HAP-1 (cell line): ENCODE measurements at regions not wholly inside any gene's neighbourhood (a gene's known extent, or its start where the extent isn't known, plus 50 kb on each side); places are given as distances from the start of the nearest gene placed in this dataset.

ENCODE experiments used
- DNase-seq, 2 experiments: peaks; one replicate each; pipeline ENCODE4 v3.0.0-alpha.2; 2016 to 2020; ENCODE audit warnings: low spot score in 2 of 2
- H3K27me3 ChIP-seq: fragments of 250-450 bp; sonication (Bioruptor Pico); 2 replicates; pipeline ENCODE4 v1.5.1; 2020; ENCODE audit warnings: low read depth, mild to moderate bottlenecking, moderate library complexity
- H3K36me3 ChIP-seq: fragments of 250-450 bp; sonication (Bioruptor Pico); replicated peaks from 2 replicates; pipeline ENCODE4 v1.5.1; 2020; ENCODE audit warnings: mild to moderate bottlenecking
- H3K4me1 ChIP-seq: fragments of 250-450 bp; sonication (Bioruptor Pico); 2 replicates; pipeline ENCODE4 v1.5.1; 2020; ENCODE audit warnings: mild to moderate bottlenecking
- H3K4me3 ChIP-seq: fragments of 250-450 bp; sonication (Bioruptor Pico); 2 replicates; pipeline ENCODE4 v1.5.1; 2020; ENCODE audit warnings: mild to moderate bottlenecking, moderate library complexity
- H3K9me3 ChIP-seq: fragments of 250-450 bp; sonication (Bioruptor Pico); 2 replicates; pipeline ENCODE4 v1.5.1; 2020; ENCODE audit warnings: mild to moderate bottlenecking, moderate library complexity
- in situ Hi-C: fragments of 300-500 bp; cut with MboI; formaldehyde crosslinking; loops from 3 replicates; pipeline ENCODE4 v1.14.3; 2020; ENCODE audit warnings: low sequenced_read_pairs, inconsistent platforms, mixed read lengths

- no peak for DNase-seq
- Histone ChIP-seq H3K4me1 (no peaks in the 10 kb centered on the region), H3K27me3 (no peaks in the 10 kb centered on the region), H3K4me3 (no peak overlapping the region), H3K36me3 (no peaks in the 10 kb centered on the region), H3K9me3 (no peaks in the 10 kb centered on the region; the same call in 1 of the 2 replicates)
- in situ Hi-C loops, result no loop called here
Measured at GRCh38 chr9:11735391-11735790, 957.8 kb upstream of the TYRP1 start.

- in situ Hi-C loops, result no loop called here
Measured at GRCh38 chr9:11742471-11742870, 950.7 kb upstream of the TYRP1 start.

GRCh38 chr9:11743356-11743755 is 949.8 kb upstream of the TYRP1 start:
- in situ Hi-C loops, result no loop called here
- Histone ChIP-seq H3K36me3 (no peaks in the 10 kb centered on the region), H3K9me3 (no peaks in the 10 kb centered on the region)

More at GRCh38 chr9:11742471-11742870, 950.7 kb upstream of the TYRP1 start:
- no peak overlapping the region for H3K4me3 ChIP-seq
- H3K4me1 ChIP-seq, result peaks cover 18% of the 10 kb centered on the region
- no peaks in the 10 kb centered on the region for H3K9me3 ChIP-seq
- peak; percentile 23 to 97 for DNase-seq
- no peaks in the 10 kb centered on the region for H3K36me3 ChIP-seq
- no peaks in the 10 kb centered on the region for H3K27me3 ChIP-seq

GRCh38 chr9:11749396-11749795 is 943.8 kb upstream of the TYRP1 start:
- H3K27me3 ChIP-seq, result no peaks in the 10 kb centered on the region
- H3K4me3 ChIP-seq, result no peak overlapping the region
- no peak for DNase-seq
- no peaks in the 10 kb centered on the region for H3K36me3 ChIP-seq
- in situ Hi-C loops, result no loop called here
- no peaks in the 10 kb centered on the region for H3K9me3 ChIP-seq
- H3K4me1 ChIP-seq, result no peaks in the 10 kb centered on the region

More at GRCh38 chr9:11743356-11743755, 949.8 kb upstream of the TYRP1 start:
- H3K27me3 ChIP-seq, result no peaks in the 10 kb centered on the region
- no peak overlapping the region for H3K4me3 ChIP-seq
- H3K4me1 ChIP-seq, result peaks cover 18% of the 10 kb centered on the region
- peak; percentile 64 to 72 for DNase-seq

- no peaks in the 10 kb centered on the region for H3K36me3 ChIP-seq
- H3K4me3 ChIP-seq, result no peak overlapping the region
- in situ Hi-C loops, result no loop called here
- H3K4me1 ChIP-seq, result peaks cover 8% of the 10 kb centered on the region
- H3K9me3 ChIP-seq, result no peaks in the 10 kb centered on the region
- no peak for DNase-seq
- H3K27me3 ChIP-seq, result no peaks in the 10 kb centered on the region
Measured at GRCh38 chr9:11755951-11756350, 937.2 kb upstream of the TYRP1 start.

GRCh38 chr9:11757408-11757807 is 935.8 kb upstream of the TYRP1 start:
- H3K4me3 ChIP-seq, result no peak overlapping the region
- H3K36me3 ChIP-seq, result no peaks in the 10 kb centered on the region
- peaks cover 8% of the 10 kb centered on the region for H3K4me1 ChIP-seq
- H3K27me3 ChIP-seq, result no peaks in the 10 kb centered on the region
- in situ Hi-C loops, result no loop called here
- no peak for DNase-seq
- H3K9me3 ChIP-seq, result no peaks in the 10 kb centered on the region

- no peaks in the 10 kb centered on the region for H3K36me3 ChIP-seq
- no peak for DNase-seq
- in situ Hi-C loops, result no loop called here
- no peaks in the 10 kb centered on the region for H3K9me3 ChIP-seq
- peaks cover 8% of the 10 kb centered on the region for H3K4me1 ChIP-seq
- no peak overlapping the region for H3K4me3 ChIP-seq
- H3K27me3 ChIP-seq, result no peaks in the 10 kb centered on the region
Measured at GRCh38 chr9:11758016-11758415, 935.2 kb upstream of the TYRP1 start.

GRCh38 chr9:11779971-11780370 is 913.2 kb upstream of the TYRP1 start:
- no peak for DNase-seq
- in situ Hi-C loops, result no loop called here
- H3K36me3 ChIP-seq, result no peaks in the 10 kb centered on the region
- H3K4me1 ChIP-seq, result no peaks in the 10 kb centered on the region
- no peaks in the 10 kb centered on the region for H3K27me3 ChIP-seq
- no peak overlapping the region for H3K4me3 ChIP-seq
- H3K9me3 ChIP-seq, result no peaks in the 10 kb centered on the region

- Histone ChIP-seq H3K9me3 (no peaks in the 10 kb centered on the region), H3K36me3 (no peaks in the 10 kb centered on the region), H3K4me3 (no peak overlapping the region), H3K4me1 (no peaks in the 10 kb centered on the region), H3K27me3 (no peaks in the 10 kb centered on the region)
- no peak for DNase-seq
- in situ Hi-C loops, result no loop called here
Measured at GRCh38 chr9:11792870-11793269, 900.3 kb upstream of the TYRP1 start.

- DNase-seq, result no peak
- Histone ChIP-seq H3K27me3 (no peaks in the 10 kb centered on the region), H3K4me3 (no peak overlapping the region), H3K9me3 (no peaks in the 10 kb centered on the region), H3K4me1 (no peaks in the 10 kb centered on the region), H3K36me3 (no peaks in the 10 kb centered on the region)
- in situ Hi-C loops, result no loop called here
Measured at GRCh38 chr9:11794984-11795383, 898.2 kb upstream of the TYRP1 start.

GRCh38 chr9:11805969-11806368 is 887.2 kb upstream of the TYRP1 start:
- in situ Hi-C loops, result no loop called here

GRCh38 chr9:11821306-11821975 is 871.7 kb upstream of the TYRP1 start:
- Histone ChIP-seq H3K4me1 (no peaks in the 10 kb centered on the region), H3K27me3 (no peaks in the 10 kb centered on the region), H3K36me3 (no peaks in the 10 kb centered on the region), H3K9me3 (no peaks in the 10 kb centered on the region), H3K4me3 (no peak overlapping the region)
- no peak for DNase-seq
- in situ Hi-C loops, result no loop called here

More at GRCh38 chr9:11805969-11806368, 887.2 kb upstream of the TYRP1 start:
- Histone ChIP-seq H3K4me1 (no peaks in the 10 kb centered on the region), H3K36me3 (no peaks in the 10 kb centered on the region), H3K9me3 (no peaks in the 10 kb centered on the region), H3K4me3 (no peak overlapping the region), H3K27me3 (no peaks in the 10 kb centered on the region)
- DNase-seq, result no peak

- no peaks in the 10 kb centered on the region for H3K36me3 ChIP-seq
- DNase-seq, result no peak
- in situ Hi-C loops, result no loop called here
- H3K27me3 ChIP-seq, result no peaks in the 10 kb centered on the region
- H3K4me1 ChIP-seq, result no peaks in the 10 kb centered on the region
- no peaks in the 10 kb centered on the region for H3K9me3 ChIP-seq
- H3K4me3 ChIP-seq, result no peak overlapping the region
Measured at GRCh38 chr9:11828201-11828600, 865.0 kb upstream of the TYRP1 start.

- H3K36me3 ChIP-seq, result no peaks in the 10 kb centered on the region
- no peaks in the 10 kb centered on the region for H3K4me1 ChIP-seq
- in situ Hi-C loops, result no loop called here
- DNase-seq, result no peak
- peaks cover 3% of the 10 kb centered on the region; the same call in 1 of the 2 replicates for H3K9me3 ChIP-seq
- no peak overlapping the region for H3K4me3 ChIP-seq
- H3K27me3 ChIP-seq, result no peaks in the 10 kb centered on the region
Measured at GRCh38 chr9:11833056-11833455, 860.1 kb upstream of the TYRP1 start.

- no peaks in the 10 kb centered on the region for H3K27me3 ChIP-seq
- no peaks in the 10 kb centered on the region; the same call in 1 of the 2 replicates for H3K4me1 ChIP-seq
- no peaks in the 10 kb centered on the region for H3K9me3 ChIP-seq
- DNase-seq, result no peak
- H3K4me3 ChIP-seq, result no peak overlapping the region
- no peaks in the 10 kb centered on the region for H3K36me3 ChIP-seq
- in situ Hi-C loops, result no loop called here
Measured at GRCh38 chr9:11868795-11869194, 824.4 kb upstream of the TYRP1 start.
